Smooth muscle cell (in vitro differentiated cells): ENCODE measurements at regions not wholly inside any gene's neighbourhood (a gene's known extent, or its start where the extent isn't known, plus 50 kb on each side); places are given as distances from the start of the nearest gene placed in this dataset.
"Not testable (repeated sequence)": the region's sequence is repeated elsewhere in the genome, so short reads cannot be mapped to it uniquely, and the experiment has no call there.

ENCODE experiments used
- DNase-seq: peaks from one replicate; lab custom pipeline; 2025; ENCODE audit not compliant: unreplicated experiment; lab: John Stamatoyannopoulos, UW
- H2AFZ ChIP-seq: fragments of 200-600 bp; sonication (generic); 2 replicates; pipeline ENCODE4 v1.6.0; 2016; ENCODE audit warnings: antibody characterized with exemption, low read depth, mild to moderate bottlenecking
- H3F3A ChIP-seq: fragments of 200-600 bp; sonication (generic); 2 replicates; pipeline ENCODE4 v1.6.0; 2017; ENCODE audit warnings: antibody characterized with exemption, low read depth
- H3K27ac ChIP-seq: fragments of 200-600 bp; sonication (generic); 2 replicates; pipeline ENCODE4 v1.5.1; 2016; ENCODE audit warnings: low read depth, mild to moderate bottlenecking
- H3K27me3 ChIP-seq: fragments of 200-600 bp; sonication (generic); 2 replicates; pipeline ENCODE4 v1.6.1; 2016; ENCODE audit warnings: low read depth, mild to moderate bottlenecking
- H3K36me3 ChIP-seq: fragments of 200-600 bp; sonication (generic); 2 replicates; pipeline ENCODE4 v1.5.1; 2016; ENCODE audit warnings: low read depth
- H3K4me1 ChIP-seq: fragments of 200-600 bp; sonication (generic); 2 replicates; pipeline ENCODE4 v1.5.1; 2016; ENCODE audit warnings: low read depth
- H3K4me2 ChIP-seq: fragments of 200-600 bp; sonication (generic); 2 replicates; pipeline ENCODE4 v1.6.0; 2016; ENCODE audit warnings: mild to moderate bottlenecking
- H3K4me3 ChIP-seq: fragments of 200-600 bp; sonication (generic); 2 replicates; pipeline ENCODE4 v1.5.1; 2016; ENCODE audit warnings: mild to moderate bottlenecking
- H3K79me2 ChIP-seq: fragments of 200-600 bp; sonication (generic); 2 replicates; pipeline ENCODE4 v1.6.0; 2016; ENCODE audit warnings: low read depth, mild to moderate bottlenecking
- H3K9ac ChIP-seq: fragments of 200-600 bp; sonication (generic); 2 replicates; pipeline ENCODE4 v1.6.0; 2016; ENCODE audit warnings: low read depth
- H3K9me3 ChIP-seq: fragments of 200-600 bp; sonication (generic); replicated peaks from 2 replicates; pipeline ENCODE4 v1.5.1; 2016; ENCODE audit warnings: low read depth
- H4K20me1 ChIP-seq: fragments of 200-600 bp; sonication (generic); 2 replicates; pipeline ENCODE4 v1.6.0; 2016; ENCODE audit warnings: low read depth
- WGBS: methylation state at CpG from one replicate; pipeline ENCODE4 v1.1.7; 2016; ENCODE audit warnings: low lambda C conversion rate; 5-methylcytosine and 5-hydroxymethylcytosine counted together
- TF ChIP-seq, protein P1 (sequence below): fragments of 200-600 bp; sonication (generic); IDR thresholded peaks from 2 replicates; pipeline ENCODE4 v1.5.1; 2017; ENCODE audit warnings: borderline replicate concordance, mild to moderate bottlenecking, antibody characterized with exemption; ENCODE audit not compliant: insufficient read depth, poor library complexity, severe bottlenecking

DNA sequence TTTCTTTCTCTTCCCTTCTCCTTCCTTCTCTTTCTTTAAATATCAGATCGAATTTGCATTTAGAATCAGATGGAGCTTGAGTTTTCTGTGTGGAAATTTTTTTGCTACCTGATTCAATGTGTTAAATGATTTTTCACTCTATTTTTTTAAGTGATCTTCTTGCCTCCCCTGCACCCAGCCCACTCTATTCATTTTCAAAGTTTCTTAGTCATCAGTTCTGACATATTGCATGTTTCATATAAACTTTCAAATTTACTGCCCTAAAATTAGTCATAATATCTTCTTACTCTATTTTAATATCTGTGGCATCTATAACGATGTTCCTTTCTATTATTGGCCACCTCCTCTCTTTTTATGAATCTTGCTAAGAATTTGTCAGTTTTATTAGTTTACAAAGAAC is 69.1 kb downstream of the MTNR1B start:
- no peaks in the 10 kb centered on the region for H3F3A ChIP-seq
- no peaks in the 10 kb centered on the region for H3K27me3 ChIP-seq
- no peaks in the 10 kb centered on the region for H4K20me1 ChIP-seq
- H2AFZ ChIP-seq = no peak overlapping the region
- no peaks in the 10 kb centered on the region for H3K36me3 ChIP-seq
- H3K4me2 ChIP-seq = no peak overlapping the region
- 94% methylated on average over 2 of the region's 2 CpGs for WGBS
- no peaks in the 10 kb centered on the region for H3K9me3 ChIP-seq
- H3K4me1 ChIP-seq = peaks cover 4% of the 10 kb centered on the region
- TF ChIP-seq, protein P1, sequence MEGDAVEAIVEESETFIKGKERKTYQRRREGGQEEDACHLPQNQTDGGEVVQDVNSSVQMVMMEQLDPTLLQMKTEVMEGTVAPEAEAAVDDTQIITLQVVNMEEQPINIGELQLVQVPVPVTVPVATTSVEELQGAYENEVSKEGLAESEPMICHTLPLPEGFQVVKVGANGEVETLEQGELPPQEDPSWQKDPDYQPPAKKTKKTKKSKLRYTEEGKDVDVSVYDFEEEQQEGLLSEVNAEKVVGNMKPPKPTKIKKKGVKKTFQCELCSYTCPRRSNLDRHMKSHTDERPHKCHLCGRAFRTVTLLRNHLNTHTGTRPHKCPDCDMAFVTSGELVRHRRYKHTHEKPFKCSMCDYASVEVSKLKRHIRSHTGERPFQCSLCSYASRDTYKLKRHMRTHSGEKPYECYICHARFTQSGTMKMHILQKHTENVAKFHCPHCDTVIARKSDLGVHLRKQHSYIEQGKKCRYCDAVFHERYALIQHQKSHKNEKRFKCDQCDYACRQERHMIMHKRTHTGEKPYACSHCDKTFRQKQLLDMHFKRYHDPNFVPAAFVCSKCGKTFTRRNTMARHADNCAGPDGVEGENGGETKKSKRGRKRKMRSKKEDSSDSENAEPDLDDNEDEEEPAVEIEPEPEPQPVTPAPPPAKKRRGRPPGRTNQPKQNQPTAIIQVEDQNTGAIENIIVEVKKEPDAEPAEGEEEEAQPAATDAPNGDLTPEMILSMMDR = no peak
- no peak overlapping the region for H3K9ac ChIP-seq
- no peak overlapping the region for H3K4me3 ChIP-seq
- H3K79me2 ChIP-seq = no peaks in the 10 kb centered on the region
- DNase-seq = no peak
- no peak overlapping the region for H3K27ac ChIP-seq

DNA sequence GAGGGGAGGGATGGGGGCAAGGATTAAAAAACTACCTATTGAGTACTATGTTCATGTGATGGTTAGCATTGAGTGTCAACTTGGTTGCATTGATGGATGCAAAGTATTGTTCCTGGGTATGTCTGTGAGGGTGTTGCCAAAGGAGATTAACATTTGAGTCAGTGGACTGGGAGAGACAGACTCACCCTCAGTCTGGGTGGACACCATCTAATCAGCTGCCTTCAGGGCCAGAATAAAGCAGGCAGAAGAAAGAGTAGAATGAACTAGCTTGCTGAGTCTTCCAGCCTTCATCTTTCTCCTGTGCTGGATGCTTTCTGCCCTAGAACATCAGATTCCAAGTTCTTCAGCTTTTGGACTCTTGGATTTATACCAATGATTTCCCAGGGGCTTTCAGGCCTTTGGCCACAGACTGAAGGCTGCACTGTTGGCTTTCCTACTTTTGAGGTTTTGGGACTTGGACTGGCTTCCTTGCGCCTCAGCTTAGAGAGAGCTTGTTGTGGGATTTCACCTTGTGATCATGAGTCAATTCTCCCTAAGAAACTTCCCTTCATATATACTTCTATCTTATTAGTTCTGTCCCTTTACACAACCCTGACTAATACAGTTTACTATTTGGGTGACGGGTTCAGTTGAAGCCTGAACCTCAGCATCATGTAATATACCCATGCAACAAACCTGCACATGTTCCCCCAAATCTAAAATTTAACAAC is 70.2 kb downstream of the MTNR1B start:
- no peak for DNase-seq

GRCh38 chr11:93041682-93042081 is 72.2 kb downstream of the MTNR1B start:
- no peaks in the 10 kb centered on the region for H3K36me3 ChIP-seq
- no peaks in the 10 kb centered on the region for H3F3A ChIP-seq
- TF ChIP-seq, protein P1 = no peak
- H3K27ac ChIP-seq = no peak overlapping the region
- H3K4me1 ChIP-seq = no peaks in the 10 kb centered on the region
- H3K9me3 ChIP-seq = no peaks in the 10 kb centered on the region
- no peak overlapping the region for H3K4me2 ChIP-seq
- H3K79me2 ChIP-seq = no peaks in the 10 kb centered on the region
- DNase-seq = no peak
- H2AFZ ChIP-seq = no peak overlapping the region
- H3K27me3 ChIP-seq = no peaks in the 10 kb centered on the region
- no peaks in the 10 kb centered on the region for H4K20me1 ChIP-seq
- H3K4me3 ChIP-seq = no peak overlapping the region
- no peak overlapping the region for H3K9ac ChIP-seq

More for the DNA sequence above, 70.2 kb downstream of the MTNR1B start:
- Histone ChIP-seq H3K9me3 (no peaks in the 10 kb centered on the region), H3K4me2 (no peak overlapping the region), H3K27ac (no peak overlapping the region), H3K27me3 (no peaks in the 10 kb centered on the region), H3K4me1 (no peaks in the 10 kb centered on the region), H3K36me3 (no peaks in the 10 kb centered on the region), H3K4me3 (no peak overlapping the region), H2AFZ (no peak overlapping the region), H3K79me2 (no peaks in the 10 kb centered on the region), H4K20me1 (no peaks in the 10 kb centered on the region), H3F3A (no peaks in the 10 kb centered on the region), H3K9ac (no peak overlapping the region)
- WGBS = 70% methylated on average over 2 of the region's 2 CpGs
- TF ChIP-seq, protein P1 = no peak

DNA sequence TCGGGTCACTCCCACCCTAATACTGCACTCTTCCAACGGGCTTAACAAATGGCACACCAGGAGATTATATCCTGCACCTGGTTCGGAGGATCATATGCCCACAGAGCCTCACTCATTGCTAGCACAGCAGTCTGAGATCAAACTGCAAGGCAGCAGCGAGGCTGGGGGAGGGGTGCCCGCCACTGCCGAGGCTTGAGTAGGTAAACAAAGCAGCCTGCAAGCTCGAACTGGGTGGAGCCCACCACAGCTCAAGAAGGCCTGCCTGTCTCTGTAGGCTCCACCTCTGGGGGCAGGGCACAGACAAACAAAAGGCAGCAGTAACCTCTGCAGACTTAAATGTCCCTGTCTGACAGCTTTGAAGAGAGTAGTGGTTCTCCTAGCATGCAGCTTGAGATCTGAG is 73.7 kb downstream of the MTNR1B start:
- not testable (repeated sequence) for H3K27me3 ChIP-seq, H3K9me3 ChIP-seq, H4K20me1 ChIP-seq, H3K79me2 ChIP-seq, H3K36me3 ChIP-seq, H3K4me1 ChIP-seq, H3F3A ChIP-seq, H3K27ac ChIP-seq, DNase-seq, H3K4me3 ChIP-seq, H3K4me2 ChIP-seq, H3K9ac ChIP-seq, H2AFZ ChIP-seq
- WGBS = 93% methylated on average over 7 of the region's 7 CpGs
